Lower lobe of right lung (tissue), 2 donors: ENCODE measurements at regions not wholly inside any gene's neighbourhood (a gene's known extent, or its start where the extent isn't known, plus 50 kb on each side); places are given as distances from the start of the nearest gene placed in this dataset.

ENCODE experiments used
- ATAC-seq, 2 donors: fragments of 200-7000 bp; cut with Tn5 transposase; one replicate each; pipeline ENCODE4 v1.9.1; 2020 to 2022; ENCODE audit warnings: mild to moderate bottlenecking in 2 of 2, moderate library complexity in 2 of 2
- DNase-seq: peaks from one replicate; pipeline ENCODE4 v3.0.0-alpha.2; 2020
- H3K27ac ChIP-seq: fragments of 200-600 bp; one replicate; pipeline ENCODE4 v1.8.0; 2022
- H3K27me3 ChIP-seq: fragments of 200-600 bp; one replicate; pipeline ENCODE4 v1.8.0; 2022; ENCODE audit warnings: low read depth
- H3K36me3 ChIP-seq: fragments of 200-600 bp; one replicate; pipeline ENCODE4 v1.8.0; 2022; ENCODE audit warnings: mild to moderate bottlenecking
- H3K4me1 ChIP-seq: fragments of 200-600 bp; one replicate; pipeline ENCODE4 v1.8.0; 2022
- H3K4me3 ChIP-seq: fragments of 200-600 bp; one replicate; pipeline ENCODE4 v1.8.0; 2022; ENCODE audit warnings: mild to moderate bottlenecking
- H3K9me3 ChIP-seq: fragments of 200-600 bp; one replicate; pipeline ENCODE4 v1.8.0; 2022
- intact Hi-C: fragments of 100-400 bp; cut with DNase I; formaldehyde crosslinking; loops from one replicate; pipeline ENCODE4 v1.11.0; 2022
- TF ChIP-seq, protein P1 (sequence below): fragments of 200-600 bp; IDR thresholded peaks from one replicate; pipeline ENCODE4 v1.8.0; 2022; ENCODE audit warnings: antibody characterized with exemption, mild to moderate bottlenecking
- donor health status: DM: no; HTN: yes; CAD: no; lungs with severe emphysema.

DNA sequence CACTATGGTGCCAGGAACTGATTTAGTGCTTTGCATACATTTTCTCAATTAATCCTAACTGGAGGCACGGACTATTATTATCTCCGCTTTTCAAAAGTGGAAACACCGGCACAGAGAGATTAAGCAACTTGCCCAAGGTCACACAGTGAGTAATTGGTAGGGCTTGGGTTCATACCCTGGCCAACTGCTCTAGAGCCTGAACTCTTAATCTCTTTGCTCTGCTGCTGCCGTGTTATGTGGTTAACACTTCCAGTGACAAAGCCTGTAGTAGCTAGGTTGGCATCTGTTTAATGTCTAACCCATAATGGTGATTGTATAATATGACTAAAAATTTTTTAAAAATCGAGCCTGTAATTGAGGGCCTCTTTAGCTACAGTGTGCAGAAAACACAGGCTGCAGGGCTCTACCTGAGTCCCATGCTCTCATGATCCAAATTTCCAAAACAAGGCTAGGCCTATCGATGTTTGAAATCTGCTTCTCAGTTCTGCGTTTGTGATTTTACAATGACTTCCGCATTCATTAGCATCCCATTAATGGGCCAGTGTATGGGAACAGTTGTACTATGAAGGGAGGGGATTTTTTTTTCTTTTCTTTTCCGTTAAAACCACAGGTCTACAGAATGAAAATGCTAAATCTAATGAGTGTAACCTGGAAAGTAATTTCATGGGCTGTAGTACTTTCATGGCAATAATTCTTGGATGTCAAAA lies 219.3 kb upstream of the JADE1 start:
- ATAC-seq = no peak
- Histone ChIP-seq H3K4me3 (no peak overlapping the region), H3K36me3 (no peaks in the 10 kb centered on the region), H3K27me3 (no peaks in the 10 kb centered on the region), H3K27ac (no peak overlapping the region), H3K9me3 (peaks cover 6% of the 10 kb centered on the region), H3K4me1 (no peaks in the 10 kb centered on the region)
- no peak for DNase-seq
- TF ChIP-seq, protein P1, sequence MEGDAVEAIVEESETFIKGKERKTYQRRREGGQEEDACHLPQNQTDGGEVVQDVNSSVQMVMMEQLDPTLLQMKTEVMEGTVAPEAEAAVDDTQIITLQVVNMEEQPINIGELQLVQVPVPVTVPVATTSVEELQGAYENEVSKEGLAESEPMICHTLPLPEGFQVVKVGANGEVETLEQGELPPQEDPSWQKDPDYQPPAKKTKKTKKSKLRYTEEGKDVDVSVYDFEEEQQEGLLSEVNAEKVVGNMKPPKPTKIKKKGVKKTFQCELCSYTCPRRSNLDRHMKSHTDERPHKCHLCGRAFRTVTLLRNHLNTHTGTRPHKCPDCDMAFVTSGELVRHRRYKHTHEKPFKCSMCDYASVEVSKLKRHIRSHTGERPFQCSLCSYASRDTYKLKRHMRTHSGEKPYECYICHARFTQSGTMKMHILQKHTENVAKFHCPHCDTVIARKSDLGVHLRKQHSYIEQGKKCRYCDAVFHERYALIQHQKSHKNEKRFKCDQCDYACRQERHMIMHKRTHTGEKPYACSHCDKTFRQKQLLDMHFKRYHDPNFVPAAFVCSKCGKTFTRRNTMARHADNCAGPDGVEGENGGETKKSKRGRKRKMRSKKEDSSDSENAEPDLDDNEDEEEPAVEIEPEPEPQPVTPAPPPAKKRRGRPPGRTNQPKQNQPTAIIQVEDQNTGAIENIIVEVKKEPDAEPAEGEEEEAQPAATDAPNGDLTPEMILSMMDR = no peak
- intact Hi-C loops = no loop called here

DNA sequence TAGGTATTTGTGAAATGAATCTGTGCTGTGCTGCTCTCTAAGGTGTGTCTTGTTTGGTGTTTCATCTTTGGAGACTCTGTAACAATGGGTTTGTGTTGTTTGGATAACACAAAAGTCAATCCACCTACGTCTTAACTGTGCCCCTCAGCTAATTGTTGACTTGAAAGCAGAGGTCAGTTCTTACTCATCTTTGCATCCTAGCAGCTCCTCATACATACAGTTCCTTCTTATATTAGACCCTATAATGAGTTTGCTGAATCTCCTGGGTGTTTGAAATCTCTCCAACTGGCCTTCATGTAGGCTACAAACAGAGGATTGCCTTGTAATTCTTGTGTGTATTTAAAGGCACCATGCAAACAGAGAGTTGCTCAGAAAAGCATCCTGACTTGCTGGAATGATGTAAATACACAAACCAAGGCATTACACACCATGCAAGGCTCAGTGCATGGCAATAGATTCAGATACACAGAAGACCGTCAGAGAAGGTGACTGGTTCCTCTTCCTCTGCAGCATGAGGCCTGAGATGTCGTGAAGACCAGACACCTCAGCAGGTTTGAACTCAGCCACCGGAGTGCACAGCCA lies 220.0 kb upstream of the JADE1 start:
- Histone ChIP-seq H3K27me3 (no peaks in the 10 kb centered on the region), H3K36me3 (no peaks in the 10 kb centered on the region), H3K4me3 (no peak overlapping the region), H3K9me3 (peaks cover 6% of the 10 kb centered on the region), H3K27ac (no peak overlapping the region), H3K4me1 (no peaks in the 10 kb centered on the region)
- intact Hi-C loops = no loop called here
- DNase-seq = no peak
- TF ChIP-seq, protein P1 = no peak
- no peak for ATAC-seq

DNA sequence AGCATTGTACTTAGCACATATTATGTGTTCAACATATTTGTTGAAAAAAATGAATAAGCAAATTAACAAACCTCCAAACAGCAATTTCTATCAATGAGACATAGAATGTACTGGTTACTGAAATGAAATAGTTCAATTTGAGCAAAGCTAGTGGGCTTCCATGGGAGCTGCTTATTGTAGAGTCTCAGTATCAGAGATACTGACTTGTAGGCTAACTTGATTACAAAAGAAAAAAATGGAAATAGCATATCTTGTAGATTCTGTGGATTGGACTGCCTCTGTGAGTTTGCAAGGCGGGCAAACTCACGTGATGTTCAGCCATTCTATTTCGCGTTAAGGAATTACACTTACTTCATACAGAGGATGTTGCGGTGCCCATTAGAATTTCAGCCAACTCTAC lies 222.1 kb upstream of the JADE1 start:
- ATAC-seq (no peak), DNase-seq (no peak)
- intact Hi-C loops = no loop called here
- no peak overlapping the region for H3K27ac ChIP-seq
- no peaks in the 10 kb centered on the region for H3K4me1 ChIP-seq
- no peaks in the 10 kb centered on the region for H3K9me3 ChIP-seq
- H3K27me3 ChIP-seq = no peaks in the 10 kb centered on the region
- no peak overlapping the region for H3K4me3 ChIP-seq
- no peaks in the 10 kb centered on the region for H3K36me3 ChIP-seq
- TF ChIP-seq, protein P1 = no peak

DNA sequence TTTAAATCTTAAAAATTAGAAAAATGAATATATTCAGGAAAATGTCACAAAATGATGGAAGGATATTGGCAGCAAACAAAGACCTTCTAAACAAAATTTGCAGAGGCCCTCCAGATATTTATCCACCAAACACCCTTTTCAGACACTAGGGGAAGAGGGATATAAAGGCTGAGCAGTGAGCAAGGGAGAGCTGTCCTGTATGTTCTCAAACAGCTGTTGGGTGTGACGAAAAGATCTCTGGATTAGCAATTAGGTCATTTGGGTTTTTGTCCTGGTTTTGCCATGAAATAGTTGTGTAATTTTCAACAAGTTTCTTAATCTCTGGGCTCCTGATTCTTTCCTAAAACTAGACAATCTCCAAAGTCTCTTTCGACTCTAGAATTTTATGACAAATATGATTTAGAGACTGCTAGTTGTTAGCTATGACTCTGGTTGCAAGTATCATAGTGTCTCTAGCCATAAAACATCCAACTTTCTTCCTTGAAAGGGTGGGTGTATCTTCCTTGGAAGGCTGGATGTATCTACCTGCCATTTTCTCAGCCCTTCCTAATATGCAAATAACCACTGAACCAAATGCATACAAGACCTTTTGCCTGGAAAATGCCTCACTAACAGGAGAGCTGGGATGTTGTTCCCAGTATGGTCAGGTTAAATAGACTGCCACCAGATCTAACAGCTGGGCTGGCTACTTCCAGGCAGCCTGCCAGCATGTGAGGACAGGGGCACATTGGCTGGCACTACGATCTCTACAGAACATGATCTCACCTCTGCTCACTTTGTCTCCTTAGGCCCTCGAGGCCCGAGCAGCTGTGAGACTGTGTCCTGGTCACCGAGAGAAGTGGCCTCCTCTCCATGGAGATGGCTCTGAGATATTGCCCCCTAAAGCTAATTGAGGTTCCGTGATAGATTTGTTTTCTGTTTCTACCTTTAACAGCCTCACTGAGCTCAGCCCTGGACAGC lies 225.5 kb upstream of the JADE1 start:
- no peaks in the 10 kb centered on the region for H3K4me1 ChIP-seq
- no peak overlapping the region for H3K27ac ChIP-seq
- intact Hi-C loops = no loop called here
- no peaks in the 10 kb centered on the region for H3K9me3 ChIP-seq
- DNase-seq = no peak
- no peaks in the 10 kb centered on the region for H3K27me3 ChIP-seq
- no peaks in the 10 kb centered on the region for H3K36me3 ChIP-seq
- ATAC-seq = no peak
- no peak overlapping the region for H3K4me3 ChIP-seq
- TF ChIP-seq, protein P1 = no peak

DNA sequence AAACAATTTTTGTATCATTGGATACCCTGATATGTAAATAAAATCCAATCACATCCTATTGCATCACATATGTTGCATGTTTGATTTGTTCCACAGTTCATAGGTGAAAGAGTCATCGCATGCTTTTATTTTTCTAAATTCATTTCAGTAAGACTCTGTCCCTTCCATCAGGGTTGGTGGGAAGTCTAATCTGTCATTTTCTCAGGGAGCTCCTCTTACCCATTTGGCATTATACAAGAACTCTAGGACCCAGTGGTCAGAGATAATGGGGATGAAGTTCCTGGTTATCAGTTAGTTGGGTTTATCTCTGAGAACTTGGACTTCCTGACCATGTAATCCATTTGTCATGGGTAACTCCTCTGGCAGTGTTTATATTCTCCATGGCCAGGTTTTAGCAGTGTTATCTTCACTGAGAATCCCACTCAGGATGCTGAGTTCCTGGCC lies 227.1 kb upstream of the JADE1 start:
- no peak overlapping the region for H3K4me3 ChIP-seq
- H3K9me3 ChIP-seq = no peaks in the 10 kb centered on the region
- intact Hi-C loops = no loop called here
- no peaks in the 10 kb centered on the region for H3K36me3 ChIP-seq
- no peak for ATAC-seq
- no peak for DNase-seq
- no peak overlapping the region for H3K27ac ChIP-seq
- H3K27me3 ChIP-seq = no peaks in the 10 kb centered on the region
- no peaks in the 10 kb centered on the region for H3K4me1 ChIP-seq
- TF ChIP-seq, protein P1 = no peak
